Stimulated activated CD8-positive, alpha-beta memory T cell treated with anti-CD3 and anti-CD28 coated beads, Interleukin-15, amount 100 ng/mL, for 24 hours (primary cell): ENCODE measurements at regions not wholly inside any gene's neighbourhood (a gene's known extent, or its start where the extent isn't known, plus 50 kb on each side); places are given as distances from the start of the nearest gene placed in this dataset.

Experiments
- DNase-seq: peaks from one replicate; pipeline ENCODE4 v3.0.0-alpha.2; 2020; ENCODE audit warnings: low read depth

DNA sequence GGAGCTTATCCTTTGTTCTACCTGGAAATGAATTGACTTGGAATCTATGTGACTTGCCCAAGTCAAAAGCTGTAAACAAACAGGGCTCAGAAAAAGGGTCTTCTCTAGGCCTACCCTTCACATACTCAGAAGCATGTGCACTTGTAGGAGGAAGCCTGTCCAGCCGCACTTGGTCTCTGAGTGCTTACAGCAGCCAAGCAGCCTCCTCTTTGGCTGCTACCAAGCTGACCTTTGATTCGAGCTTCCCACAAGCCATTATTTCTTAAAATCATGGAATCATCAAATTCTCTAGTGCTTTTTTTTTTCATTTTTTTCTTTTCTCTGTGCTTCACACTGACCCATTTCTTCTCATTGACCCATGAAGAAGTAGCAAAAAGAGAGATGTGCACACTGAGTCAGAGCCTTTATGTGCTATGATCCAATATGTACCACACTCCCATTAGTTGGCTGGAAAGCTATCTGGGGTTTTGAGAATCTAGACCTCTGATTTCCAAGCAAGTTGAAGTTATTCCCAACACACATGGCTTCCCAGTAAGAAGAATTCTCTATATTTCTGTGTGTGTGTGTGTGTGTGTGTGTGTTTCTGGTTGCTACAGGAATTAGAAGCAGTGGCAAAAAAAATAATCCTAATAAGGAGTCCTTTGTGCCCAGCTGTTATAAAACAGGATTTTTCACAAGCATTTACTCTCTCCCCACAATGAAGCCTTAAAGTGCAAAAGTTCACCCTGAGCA, 550.3 kb upstream of the TNP1 start:
- DNase-seq = no peak

DNA sequence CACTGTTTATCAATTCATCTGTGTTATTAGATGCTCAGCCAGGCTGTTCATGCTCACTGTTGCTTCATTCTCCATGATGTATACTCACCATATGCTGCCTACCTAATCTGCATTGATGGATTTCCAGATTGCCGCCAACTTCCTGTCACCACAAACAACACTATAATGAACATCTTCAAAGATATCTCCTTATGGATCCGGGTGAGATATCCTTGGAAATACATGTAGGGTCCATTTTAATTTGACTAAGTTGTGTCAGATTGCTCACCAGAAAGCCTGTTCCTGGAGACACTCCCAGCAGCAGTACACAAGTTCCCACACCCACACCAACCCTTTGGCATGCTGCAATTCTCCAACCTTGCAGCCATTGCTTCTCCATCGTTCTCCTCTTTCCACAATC, 547.5 kb upstream of the TNP1 start:
- DNase-seq = no peak

DNA sequence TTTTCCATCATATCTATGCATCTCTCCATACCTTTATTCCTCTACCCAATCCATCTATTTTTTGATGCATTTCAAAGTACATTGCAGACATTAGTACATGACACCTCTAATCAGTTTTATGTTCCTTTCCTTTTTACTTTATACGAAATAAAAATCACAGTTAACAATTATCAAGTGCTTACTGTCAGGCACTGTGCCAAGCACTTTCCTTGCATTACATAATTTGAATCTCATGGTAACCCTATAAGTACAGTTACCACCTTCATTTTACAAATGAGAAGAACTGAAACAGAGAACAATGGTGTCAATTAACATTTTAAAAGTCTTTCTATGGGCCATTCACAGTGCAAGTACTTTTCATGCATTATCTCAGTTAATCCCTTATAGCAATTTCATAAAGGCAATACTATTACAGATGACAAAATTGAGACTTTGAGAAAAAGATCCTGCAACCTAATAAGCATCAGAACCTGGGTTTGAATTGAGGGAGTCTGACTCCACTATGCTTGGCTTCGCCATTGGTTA, 544.4 kb upstream of the TNP1 start:
- DNase-seq = no peak

DNA sequence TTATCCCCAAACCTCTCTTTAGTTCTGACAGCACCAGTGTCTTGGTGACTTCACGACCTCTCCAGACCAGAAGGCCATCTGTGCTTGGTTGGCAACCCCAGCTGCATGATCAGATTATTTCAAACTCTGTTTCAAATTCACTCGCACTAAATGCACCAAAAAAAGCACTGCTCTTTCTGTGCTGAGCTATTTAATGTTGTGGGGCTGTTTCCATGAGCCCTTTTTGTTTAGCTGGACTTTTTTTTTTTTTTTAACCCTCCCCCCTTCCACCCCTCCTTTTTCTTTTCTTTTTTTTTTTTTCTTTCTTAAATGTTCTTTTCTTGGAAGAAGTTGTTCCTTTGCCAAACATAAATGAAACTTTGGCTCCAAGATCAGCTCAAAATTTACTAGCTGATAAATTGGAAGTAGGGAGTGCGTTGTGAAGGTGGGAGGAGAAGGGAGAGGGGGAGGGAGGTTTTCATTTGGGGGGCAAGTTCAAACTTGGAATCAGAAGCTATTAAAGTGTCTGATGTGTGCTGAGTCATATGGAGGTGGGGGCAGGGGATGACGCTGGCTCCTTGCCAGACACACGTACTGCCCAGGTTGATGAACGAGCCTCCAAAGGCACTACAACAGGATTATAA, 543.0 kb upstream of the TNP1 start:
- DNase-seq = no peak

DNA sequence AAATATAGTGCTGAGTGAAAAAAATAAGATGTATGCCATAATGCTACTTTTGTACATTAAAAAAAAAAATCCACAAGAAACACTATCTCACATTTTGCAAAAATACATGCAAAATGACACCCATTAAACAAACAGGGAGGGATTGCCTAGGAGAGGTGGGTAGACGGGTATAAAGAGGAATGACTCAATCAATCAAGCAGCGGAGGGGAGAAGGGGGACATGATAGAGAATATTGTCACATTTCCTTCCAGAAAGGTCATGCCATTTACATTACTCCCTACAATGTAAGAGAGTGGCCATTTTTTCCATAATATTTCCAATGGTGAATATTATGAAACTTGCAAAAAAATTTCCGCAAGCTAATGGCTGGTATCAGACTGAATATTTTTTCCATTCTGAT, 542.3 kb upstream of the TNP1 start:
- no peak for DNase-seq

DNA sequence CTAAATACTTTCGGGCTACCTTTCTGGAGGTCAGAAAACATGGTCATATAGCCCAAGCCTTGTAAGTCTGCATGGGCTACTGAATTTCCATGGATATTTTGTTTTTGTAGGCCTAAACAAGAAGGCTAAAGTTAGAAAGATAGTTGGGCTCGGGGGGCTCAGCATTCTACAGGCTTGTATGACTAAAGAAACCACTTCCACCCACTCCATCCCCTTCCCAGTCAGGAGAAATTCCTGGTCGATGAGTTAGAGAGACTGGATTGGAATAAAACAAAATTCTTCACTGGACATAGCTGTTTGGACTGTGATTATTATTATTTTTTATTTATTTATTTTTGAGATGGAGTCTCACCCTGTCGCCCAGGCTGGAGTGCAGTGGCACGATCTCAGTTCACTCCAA, 539.4 kb upstream of the TNP1 start:
- DNase-seq = no peak

DNA sequence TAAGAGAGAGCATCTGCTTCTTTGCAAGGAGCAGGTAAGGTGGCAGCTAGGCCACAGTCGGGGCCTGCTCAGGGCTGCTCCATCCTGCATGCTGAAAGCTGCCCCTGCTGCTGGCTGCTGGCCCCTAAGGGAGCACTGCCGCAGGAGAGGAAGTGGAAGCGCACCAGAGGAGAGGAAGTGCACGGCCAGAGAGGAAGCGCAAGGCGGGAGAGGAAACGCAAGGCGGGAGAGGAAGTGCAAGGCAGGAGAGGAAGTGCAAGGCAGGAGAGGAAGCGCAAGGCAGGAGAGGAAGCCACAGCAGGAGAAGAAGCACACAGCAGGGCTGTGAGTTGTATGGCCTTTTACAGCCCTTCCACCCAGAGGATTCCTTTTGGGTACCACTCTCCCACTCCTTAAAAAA, 539.0 kb upstream of the TNP1 start:
- no peak for DNase-seq

DNA sequence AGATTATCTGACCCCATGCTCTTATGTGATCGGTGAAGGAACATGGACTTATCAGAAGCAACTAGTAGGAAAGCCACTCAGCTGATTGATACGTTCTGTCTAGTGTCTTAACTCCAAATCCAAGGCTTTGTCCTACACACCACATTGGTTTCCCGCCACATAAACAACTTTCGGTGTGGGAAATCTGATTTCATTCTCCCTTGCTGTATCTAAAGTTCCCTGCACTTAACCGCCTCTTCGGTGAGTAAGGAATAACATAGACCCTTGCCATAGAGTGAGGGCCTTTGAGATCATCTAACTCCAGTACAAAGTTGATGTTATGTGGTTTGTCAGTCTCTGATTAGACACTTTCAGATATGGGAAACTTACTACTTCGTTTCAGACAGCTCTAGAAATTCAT, 538.2 kb upstream of the TNP1 start:
- no peak for DNase-seq

DNA sequence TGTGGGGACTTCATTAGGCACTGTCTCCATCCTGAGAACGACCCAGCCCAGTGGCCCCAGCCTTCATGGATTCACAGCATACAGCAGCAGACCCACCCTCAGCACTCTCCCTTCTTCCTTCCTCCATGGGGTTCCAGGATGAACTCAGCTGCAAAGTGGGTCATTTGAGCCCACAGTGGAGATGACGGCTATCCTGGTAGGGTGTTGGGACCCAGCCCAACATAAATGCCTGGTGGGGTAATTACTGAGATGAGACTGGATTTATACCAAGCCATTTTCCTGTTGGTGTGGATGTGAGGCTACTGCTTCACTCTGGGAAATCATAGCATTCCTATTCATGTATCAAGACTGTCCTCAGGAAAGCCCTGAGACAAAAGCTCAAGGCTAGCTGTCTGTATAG, 536.7 kb upstream of the TNP1 start:
- DNase-seq = no peak

DNA sequence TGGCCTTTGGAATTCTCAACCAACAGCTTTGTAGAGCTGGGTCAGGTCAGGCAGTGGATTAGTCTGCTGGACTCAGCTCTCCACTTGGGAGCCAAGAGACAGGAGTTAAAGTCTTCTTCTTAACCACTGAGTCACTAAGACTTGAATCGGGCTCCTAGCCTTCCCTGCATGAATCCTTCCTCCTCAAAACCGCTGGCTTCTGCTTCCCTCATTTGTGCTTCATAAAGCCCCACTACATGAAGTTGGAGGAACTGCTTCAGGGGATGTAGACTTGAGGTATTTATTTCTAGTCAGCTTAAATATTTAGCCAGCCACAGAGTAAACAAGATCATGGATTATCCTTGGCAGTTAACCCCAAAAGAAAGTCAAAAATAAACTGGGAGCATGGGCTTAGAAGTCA, 536.3 kb upstream of the TNP1 start:
- no peak for DNase-seq

DNA sequence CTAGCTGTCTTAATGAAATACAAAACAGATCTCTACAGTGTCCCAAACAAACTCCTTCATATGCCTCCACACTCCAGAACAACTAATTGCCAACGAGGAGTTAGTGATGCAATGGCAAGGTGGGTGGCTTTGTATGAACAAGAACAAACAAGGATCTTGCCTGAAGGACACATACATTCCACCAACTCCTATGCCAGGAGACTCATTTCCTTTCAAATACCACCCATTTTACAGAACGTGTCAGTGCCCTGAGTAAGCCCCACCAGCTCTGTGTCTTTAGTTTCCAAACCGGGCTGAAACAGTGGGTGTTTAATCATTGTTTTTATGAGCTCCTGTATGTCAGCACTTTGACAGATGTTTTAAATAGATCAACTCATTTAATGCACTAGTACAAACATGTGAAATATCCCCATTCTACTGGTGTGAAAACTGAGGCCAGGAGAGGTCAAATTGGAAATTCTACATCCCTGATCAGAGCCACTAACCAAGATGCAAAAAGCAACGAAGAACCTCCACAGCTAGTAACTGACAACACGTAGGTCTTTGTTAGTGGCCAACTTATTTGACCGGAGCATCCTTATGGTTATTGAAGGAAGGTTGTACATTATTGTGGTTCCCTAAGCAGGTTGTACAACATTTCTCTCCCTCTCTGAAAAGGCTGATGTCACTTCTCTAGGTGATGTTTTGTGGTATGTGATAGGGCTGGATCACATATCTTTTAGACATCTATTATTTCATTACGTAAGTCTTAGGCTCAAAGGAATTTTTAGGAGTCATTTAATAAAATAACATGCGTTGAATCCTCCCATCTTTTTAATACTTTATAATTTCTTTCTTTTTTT, 534.9 kb upstream of the TNP1 start:
- DNase-seq = no peak

DNA sequence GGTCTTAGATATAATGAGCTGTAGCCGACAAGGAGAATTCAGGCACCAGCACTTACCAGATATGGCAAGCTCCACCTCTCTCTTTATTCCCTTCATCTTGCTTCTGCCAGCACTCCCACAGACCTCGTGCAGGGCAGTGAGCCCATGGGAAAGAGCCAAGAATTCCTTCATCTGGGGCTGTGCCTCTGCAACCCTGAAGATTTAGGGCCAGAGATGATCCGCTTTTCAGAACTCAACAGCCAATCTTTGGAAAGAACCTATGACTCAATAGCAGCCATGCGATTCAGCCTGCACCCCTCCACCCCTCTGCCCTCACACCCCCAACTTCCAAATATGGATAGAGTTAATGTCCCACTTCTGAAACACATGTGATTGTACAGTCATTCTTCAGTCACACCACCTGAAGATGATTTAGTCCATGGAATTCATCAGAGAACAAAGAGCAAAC, 533.7 kb upstream of the TNP1 start:
- no peak for DNase-seq

DNA sequence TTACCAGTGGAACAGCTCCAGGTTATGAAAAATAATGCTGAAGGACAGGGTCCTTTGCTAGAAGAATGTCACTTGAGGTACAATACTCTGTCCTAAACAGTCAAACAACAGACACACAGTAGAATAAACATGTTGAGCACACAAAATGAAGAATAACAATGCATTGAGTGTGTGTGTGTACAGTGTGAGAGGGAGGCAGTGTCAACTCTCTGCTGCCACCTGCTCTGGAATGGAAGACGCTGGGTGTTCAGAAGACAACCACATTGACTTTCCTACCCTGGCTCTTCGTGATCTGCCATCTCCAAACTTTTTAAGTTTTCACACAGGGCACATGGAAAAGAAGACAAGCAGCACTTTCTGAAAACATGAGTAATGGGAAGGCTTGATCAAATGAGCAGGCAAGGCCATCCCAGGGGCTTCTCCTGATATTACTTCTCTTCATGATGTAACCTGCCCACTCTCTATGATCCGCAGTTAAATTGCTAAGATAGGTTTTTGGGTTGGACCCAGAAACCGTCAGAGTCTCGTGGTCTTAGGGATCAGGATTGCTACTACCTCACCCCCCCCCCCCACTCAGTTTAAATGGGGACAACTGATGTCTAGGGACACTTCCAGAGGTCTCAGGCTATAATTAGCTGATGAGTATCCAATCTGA, 533.2 kb upstream of the TNP1 start:
- no peak for DNase-seq

DNA sequence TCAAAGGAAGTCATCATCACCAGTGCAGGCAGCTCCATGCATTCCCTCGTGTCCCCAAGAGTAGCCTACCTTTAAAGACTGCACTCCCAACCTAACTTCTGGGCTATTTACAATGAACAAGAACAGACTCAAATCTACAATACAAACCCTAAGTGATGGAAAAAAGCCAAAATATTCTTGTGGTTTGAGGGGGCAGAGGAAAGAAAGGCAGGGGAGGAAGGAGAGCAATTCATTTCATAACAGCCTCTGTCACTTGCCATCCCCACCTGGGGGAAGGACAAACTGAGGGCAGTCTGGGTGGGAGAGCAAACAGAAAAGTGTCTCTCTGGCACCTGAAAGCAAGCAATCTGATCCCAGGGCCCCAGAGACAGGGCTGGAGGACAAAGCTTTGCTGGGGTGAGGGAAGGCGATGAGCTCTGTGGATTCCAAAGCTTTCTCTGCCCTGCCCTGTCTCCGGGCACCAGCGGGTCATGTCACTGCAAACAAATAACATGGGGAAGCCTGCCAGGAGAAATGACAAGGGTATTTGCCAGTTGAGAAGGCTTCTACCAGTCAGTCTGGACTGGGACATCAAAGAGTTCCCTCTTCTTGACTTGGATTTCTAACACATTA, 528.0 kb upstream of the TNP1 start:
- DNase-seq = no peak

DNA sequence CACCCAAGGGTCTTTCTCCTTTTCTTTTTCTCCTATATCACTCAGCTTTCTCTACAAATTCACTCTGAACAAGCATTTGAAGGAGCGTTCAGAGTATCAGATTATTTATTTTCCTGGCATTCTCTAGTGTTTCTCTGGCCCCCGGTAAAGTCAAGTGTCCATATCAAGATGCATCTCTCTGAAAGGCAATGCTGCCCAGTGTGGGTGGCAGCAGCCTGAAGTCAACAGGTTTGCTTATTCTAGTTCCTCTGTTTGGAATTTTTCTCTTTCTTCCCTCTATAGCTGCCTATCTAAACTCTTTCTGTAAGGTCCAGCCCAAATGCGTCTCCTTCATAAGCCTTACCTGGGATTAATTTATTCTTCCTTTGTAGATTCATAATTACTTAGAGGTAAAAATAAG, 526.2 kb upstream of the TNP1 start:
- DNase-seq = no peak

DNA sequence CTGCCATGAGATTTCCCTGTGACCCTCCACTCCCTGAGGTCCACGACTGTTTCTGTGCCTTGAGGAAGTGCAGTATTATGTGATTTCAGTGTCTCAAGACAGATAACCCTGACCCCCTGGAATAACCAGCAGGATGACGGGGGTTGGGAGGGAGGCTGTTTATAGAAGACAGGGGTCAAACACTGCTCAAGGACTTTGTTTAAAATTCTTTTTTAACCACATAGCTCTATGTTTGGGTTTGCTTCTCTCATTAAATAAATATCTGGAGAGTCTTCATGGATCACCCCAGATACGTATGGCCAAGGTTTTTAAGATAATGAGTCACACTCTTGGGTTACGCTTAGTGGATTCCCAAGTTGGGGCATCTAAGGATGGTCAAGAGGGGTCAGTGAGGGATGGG, 523.8 kb upstream of the TNP1 start:
- DNase-seq = no peak

DNA sequence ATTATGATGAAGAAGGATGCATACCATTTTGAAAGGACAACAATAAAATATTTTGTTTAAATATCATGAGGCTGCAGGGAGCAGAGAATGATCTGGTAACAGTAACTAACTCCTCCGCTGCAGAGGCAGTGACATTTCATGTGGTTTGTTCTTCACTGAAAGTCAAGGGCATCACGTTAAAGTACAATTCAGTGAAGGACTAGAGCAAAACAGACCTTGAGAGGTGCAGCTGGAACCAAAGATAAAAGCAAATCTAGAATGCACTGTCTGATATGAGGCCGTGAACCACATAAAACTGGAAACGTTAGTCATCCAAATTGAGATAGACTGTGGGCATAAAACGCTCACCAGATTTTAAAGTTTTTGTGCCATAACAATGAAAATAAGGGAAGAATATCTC, 522.9 kb upstream of the TNP1 start:
- no peak for DNase-seq

DNA sequence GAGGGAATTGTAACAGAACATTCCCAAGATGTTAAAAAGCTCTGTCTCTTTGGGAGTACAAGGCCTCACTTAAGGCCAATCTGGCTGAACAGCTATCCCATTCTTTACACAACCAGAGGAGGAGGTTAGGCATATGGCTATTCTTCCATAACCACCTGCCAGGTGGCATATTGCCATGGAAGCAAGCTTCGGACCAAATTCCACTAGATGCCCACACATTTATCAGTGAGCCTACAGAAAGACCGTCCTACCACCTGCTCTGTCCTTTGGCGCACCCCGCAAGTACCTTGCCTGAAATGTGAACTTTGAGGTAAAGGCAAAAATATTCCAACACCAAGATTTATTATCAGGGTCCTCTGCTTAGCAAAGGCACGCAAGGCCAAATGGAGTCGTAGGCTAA, 519.9 kb upstream of the TNP1 start:
- no peak for DNase-seq

DNA sequence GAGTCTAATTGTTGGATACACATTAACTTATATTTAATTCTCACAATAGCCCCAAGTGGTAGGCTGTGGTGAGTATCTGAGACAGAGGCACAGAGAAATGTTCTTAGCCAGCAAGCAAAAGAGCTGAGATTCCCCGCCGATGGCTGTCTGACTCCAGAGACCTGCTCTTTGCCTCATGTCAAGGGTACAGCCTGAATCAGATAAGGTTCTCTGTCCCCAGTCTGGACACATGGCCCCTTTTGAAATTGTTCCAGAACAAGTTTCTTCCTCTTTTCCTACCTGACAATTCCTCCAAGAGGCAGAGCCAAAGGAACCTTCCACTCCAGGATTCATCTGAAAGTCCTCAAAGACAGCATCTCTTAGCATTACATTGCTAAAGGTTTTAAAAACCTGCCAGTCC, 512.9 kb upstream of the TNP1 start:
- no peak for DNase-seq

DNA sequence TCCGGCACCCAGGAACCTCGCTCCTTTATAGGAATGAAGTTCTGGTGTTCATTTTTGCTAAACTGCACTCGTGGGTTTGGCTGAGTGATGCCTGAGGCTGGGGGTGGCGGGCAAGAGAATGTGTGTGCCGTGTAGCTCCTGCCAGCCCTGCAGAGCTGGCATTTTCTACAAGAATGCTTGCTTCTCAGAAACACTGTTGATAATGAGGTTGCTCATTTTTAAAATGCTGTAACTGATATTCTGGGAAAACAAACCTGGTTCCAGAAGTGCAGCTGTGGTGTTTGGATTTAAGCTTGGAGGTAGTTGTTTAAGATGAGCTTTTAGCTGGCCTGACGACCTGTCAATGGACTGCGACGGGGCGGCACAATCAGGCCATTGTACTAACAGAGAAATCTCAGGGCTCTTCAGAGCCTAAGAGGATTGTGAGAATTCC, 511.9 kb upstream of the TNP1 start:
- DNase-seq = no peak

DNA sequence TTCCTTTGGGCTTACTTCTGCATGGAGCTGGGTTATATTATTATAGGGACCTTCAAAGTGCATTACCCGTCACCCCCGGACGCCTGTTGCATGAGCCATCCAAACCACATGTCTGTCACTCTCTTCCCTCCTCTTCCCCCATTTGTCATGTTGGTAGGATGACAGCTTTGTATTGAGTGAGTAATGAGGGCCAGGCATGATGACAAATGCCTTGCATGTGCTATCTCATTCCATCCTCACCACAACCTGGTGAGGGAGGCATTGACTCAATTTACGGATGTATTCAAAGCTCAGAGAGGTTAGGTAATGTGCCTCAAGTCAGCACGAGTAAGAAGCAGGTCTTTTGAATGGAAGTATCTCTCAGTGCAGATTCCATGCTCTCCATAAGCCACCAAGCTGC, 510.5 kb upstream of the TNP1 start:
- DNase-seq = no peak

DNA sequence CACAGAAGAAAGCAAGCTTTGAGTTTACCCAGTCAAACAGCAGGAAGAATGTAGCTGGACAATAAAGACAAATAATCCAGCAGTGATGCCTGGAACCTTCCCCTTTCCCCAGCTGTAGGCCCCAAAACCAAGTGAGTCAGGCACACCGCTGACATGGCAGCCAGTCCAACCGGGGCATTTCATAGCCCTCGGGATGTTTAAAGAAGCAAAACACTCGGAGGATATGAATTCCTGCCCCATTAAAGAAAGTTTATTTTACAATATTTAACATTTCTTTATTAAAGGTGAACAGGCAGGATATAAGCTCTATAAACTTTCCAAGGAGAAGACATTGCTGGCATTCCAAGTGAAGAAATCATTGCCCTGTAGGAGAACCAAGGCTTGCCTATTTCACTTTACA, 507.6 kb upstream of the TNP1 start:
- DNase-seq = no peak
